GM23338 (cell line): ENCODE measurements at regions not wholly inside any gene's neighbourhood (a gene's known extent, or its start where the extent isn't known, plus 50 kb on each side); places are given as distances from the start of the nearest gene placed in this dataset.

Experiments used
- CREB1 ChIP-seq: fragments of 250-450 bp; sonication (Bioruptor Pico); IDR thresholded peaks from 2 replicates; pipeline ENCODE4 v1.5.0; 2020; ENCODE audit warnings: low read depth, mild to moderate bottlenecking, moderate library complexity
- EZH2 ChIP-seq: fragments of 200-600 bp; sonication (generic); IDR thresholded peaks from one replicate; pipeline ENCODE4 v1.8.0; 2017; ENCODE audit warnings: antibody characterized with exemption, mild to moderate bottlenecking, low read depth; ENCODE audit not compliant: unreplicated experiment
- EZH2phosphoT487 ChIP-seq: fragments of 200-600 bp; sonication (generic); IDR thresholded peaks from one replicate; pipeline ENCODE4 v1.8.1; 2018; ENCODE audit warnings: antibody characterized with exemption; ENCODE audit not compliant: unreplicated experiment
- NANOG ChIP-seq: IDR thresholded peaks from 2 replicates; pipeline ENCODE4 v1.6.1; 2016; ENCODE audit warnings: antibody characterized with exemption, borderline replicate concordance
- POLR2AphosphoS5 ChIP-seq: IDR thresholded peaks from 2 replicates; pipeline ENCODE4 v1.6.1; 2016; ENCODE audit warnings: antibody characterized with exemption, low read depth
- STAT1 ChIP-seq: IDR thresholded peaks from one replicate; pipeline ENCODE4 v1.6.1; 2016; ENCODE audit warnings: antibody characterized with exemption; ENCODE audit not compliant: unreplicated experiment
- ZNF114 ChIP-seq: fragments of 250-450 bp; sonication (Bioruptor Pico); IDR thresholded peaks from 2 replicates; pipeline ENCODE4 v1.5.0; 2020; ENCODE audit warnings: mild to moderate bottlenecking, moderate library complexity
- ZNF331 ChIP-seq: fragments of 250-450 bp; sonication (Bioruptor Pico); IDR thresholded peaks from 2 replicates; pipeline ENCODE4 v1.5.0; 2020; ENCODE audit warnings: low read depth, mild to moderate bottlenecking, moderate library complexity
- TF ChIP-seq, protein P1 (sequence below): fragments of 250-450 bp; sonication (Bioruptor Pico); IDR thresholded peaks from 2 replicates; pipeline ENCODE4 v1.5.0; 2020; ENCODE audit warnings: mild to moderate bottlenecking, moderate library complexity
- TF ChIP-seq, protein P2 (sequence below), 2 experiments: fragments of 200-600 bp in 1 of 2; sonication (generic) in 1 of 2; conservative IDR thresholded peaks; 2 replicates each; pipeline versions ENCODE4 v1.5.1 to v1.6.1; 2016 to 2017; ENCODE audit warnings: antibody characterized with exemption in 2 of 2, low read depth in 2 of 2, mild to moderate bottlenecking in 2 of 2, moderate library complexity in 1 of 2

DNA sequence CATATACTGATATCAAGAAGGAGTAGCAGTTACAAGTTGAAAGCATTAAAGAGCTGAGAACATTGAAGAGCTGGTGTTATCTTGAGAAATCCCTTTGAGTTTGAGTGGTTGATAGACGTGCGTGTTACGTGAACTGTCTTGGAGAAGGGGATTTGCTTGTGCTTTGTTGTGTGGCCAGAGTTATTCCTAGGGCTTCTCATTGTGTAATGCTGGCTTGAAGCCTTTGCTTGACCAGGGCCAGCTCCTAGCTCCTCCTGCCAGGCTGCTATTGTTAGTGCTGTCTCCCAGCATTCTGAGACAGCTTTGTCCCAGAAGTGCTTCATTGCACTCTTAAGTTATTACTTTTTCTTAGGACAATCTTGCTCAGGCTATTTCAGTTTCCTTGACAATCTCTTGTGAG, 116.2 kb upstream of the KCNK2 start (continued):
- TF ChIP-seq, protein P1, sequence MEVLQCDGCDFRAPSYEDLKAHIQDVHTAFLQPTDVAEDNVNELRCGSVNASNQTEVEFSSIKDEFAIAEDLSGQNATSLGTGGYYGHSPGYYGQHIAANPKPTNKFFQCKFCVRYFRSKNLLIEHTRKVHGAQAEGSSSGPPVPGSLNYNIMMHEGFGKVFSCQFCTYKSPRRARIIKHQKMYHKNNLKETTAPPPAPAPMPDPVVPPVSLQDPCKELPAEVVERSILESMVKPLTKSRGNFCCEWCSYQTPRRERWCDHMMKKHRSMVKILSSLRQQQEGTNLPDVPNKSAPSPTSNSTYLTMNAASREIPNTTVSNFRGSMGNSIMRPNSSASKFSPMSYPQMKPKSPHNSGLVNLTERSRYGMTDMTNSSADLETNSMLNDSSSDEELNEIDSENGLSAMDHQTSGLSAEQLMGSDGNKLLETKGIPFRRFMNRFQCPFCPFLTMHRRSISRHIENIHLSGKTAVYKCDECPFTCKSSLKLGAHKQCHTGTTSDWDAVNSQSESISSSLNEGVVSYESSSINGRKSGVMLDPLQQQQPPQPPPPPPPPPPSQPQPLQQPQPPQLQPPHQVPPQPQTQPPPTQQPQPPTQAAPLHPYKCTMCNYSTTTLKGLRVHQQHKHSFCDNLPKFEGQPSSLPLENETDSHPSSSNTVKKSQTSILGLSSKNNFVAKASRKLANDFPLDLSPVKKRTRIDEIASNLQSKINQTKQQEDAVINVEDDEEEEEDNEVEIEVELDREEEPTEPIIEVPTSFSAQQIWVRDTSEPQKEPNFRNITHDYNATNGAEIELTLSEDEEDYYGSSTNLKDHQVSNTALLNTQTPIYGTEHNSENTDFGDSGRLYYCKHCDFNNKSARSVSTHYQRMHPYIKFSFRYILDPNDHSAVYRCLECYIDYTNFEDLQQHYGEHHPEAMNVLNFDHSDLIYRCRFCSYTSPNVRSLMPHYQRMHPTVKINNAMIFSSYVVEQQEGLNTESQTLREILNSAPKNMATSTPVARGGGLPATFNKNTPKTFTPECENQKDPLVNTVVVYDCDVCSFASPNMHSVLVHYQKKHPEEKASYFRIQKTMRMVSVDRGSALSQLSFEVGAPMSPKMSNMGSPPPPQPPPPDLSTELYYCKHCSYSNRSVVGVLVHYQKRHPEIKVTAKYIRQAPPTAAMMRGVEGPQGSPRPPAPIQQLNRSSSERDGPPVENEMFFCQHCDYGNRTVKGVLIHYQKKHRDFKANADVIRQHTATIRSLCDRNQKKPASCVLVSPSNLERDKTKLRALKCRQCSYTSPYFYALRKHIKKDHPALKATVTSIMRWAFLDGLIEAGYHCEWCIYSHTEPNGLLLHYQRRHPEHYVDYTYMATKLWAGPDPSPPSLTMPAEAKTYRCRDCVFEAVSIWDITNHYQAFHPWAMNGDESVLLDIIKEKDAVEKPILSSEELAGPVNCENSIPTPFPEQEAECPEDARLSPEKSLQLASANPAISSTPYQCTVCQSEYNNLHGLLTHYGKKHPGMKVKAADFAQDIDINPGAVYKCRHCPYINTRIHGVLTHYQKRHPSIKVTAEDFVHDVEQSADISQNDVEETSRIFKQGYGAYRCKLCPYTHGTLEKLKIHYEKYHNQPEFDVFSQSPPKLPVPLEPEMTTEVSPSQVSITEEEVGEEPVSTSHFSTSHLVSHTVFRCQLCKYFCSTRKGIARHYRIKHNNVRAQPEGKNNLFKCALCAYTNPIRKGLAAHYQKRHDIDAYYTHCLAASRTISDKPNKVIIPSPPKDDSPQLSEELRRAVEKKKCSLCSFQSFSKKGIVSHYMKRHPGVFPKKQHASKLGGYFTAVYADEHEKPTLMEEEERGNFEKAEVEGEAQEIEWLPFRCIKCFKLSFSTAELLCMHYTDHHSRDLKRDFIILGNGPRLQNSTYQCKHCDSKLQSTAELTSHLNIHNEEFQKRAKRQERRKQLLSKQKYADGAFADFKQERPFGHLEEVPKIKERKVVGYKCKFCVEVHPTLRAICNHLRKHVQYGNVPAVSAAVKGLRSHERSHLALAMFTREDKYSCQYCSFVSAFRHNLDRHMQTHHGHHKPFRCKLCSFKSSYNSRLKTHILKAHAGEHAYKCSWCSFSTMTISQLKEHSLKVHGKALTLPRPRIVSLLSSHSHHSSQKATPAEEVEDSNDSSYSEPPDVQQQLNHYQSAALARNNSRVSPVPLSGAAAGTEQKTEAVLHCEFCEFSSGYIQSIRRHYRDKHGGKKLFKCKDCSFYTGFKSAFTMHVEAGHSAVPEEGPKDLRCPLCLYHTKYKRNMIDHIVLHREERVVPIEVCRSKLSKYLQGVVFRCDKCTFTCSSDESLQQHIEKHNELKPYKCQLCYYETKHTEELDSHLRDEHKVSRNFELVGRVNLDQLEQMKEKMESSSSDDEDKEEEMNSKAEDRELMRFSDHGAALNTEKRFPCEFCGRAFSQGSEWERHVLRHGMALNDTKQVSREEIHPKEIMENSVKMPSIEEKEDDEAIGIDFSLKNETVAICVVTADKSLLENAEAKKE: no peak
- TF ChIP-seq STAT1: no peak
- TF ChIP-seq, protein P2, sequence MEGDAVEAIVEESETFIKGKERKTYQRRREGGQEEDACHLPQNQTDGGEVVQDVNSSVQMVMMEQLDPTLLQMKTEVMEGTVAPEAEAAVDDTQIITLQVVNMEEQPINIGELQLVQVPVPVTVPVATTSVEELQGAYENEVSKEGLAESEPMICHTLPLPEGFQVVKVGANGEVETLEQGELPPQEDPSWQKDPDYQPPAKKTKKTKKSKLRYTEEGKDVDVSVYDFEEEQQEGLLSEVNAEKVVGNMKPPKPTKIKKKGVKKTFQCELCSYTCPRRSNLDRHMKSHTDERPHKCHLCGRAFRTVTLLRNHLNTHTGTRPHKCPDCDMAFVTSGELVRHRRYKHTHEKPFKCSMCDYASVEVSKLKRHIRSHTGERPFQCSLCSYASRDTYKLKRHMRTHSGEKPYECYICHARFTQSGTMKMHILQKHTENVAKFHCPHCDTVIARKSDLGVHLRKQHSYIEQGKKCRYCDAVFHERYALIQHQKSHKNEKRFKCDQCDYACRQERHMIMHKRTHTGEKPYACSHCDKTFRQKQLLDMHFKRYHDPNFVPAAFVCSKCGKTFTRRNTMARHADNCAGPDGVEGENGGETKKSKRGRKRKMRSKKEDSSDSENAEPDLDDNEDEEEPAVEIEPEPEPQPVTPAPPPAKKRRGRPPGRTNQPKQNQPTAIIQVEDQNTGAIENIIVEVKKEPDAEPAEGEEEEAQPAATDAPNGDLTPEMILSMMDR (conservative IDR thresholded peaks at IDR 0.05; ENCODE audit: low read depth in 2 of 2): no peak
- TF ChIP-seq EZH2: no peak
- TF ChIP-seq NANOG: no peak
- no peak for TF ChIP-seq POLR2AphosphoS5
- TF ChIP-seq ZNF114 (CRISPR knock-in tag): no peak
- TF ChIP-seq EZH2phosphoT487: no peak
- TF ChIP-seq ZNF331 (CRISPR knock-in tag): no peak
- no peak for TF ChIP-seq CREB1 (CRISPR knock-in tag)
